ENCODE measurements at regions not wholly inside any gene's neighbourhood (a gene's known extent, or its start where the extent isn't known, plus 50 kb on each side); places are given as distances from the start of the nearest gene placed in this dataset.
"Not testable (repeated sequence)": the region's sequence is repeated elsewhere in the genome, so short reads cannot be mapped to it uniquely, and the experiment has no call there.

DNA sequence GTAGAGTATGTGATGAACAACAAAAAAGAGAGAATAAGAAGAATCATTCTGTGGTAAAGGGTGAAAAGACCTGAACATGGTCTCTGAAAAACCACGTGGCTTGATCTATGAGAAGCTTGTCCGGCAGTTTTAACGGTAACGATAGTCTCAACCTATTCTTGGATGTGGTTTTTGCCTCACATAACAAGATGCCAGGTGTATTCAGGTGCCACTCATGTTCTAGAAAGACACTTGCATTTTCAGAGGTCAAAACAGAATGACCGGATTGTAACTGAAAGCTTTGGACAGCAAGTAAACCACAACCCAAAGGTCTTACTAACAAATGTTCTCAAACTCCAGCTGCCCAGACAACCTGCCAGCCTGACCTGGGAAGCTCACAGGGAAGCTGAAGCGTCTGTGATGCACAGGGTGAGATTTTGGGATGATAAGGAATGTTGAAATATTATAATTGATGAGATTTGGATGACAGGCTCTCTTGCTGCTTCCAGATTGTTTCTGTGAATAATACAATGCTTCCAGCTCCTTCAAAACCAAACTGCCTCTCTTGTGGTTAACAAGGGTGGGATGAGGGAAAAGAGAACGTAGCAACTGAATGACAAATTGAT lies 137.4 kb upstream of the GRB10 start:
- no peak for DNase-seq

DNA sequence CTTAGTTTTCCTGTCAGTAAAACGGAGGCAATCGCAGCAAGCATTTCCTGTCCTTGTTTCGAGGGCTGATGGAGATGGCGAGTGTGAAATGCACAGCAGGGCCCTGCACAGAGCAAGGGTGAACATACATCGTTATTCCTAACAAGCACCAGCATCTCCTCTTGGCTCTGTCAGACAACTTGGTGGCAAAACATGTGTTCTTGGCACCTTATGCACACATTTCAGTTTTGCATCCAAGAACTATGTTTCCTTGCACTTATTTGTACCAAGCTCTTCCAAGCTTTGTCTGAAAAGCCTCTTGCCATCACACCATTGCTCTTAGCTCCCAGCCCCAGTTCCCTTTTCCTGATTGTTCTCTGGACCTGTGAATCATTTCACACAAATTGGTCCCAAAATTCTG lies 132.9 kb upstream of the GRB10 start:
- DNase-seq: peak in 1 of 58 donors; percentile 3

DNA sequence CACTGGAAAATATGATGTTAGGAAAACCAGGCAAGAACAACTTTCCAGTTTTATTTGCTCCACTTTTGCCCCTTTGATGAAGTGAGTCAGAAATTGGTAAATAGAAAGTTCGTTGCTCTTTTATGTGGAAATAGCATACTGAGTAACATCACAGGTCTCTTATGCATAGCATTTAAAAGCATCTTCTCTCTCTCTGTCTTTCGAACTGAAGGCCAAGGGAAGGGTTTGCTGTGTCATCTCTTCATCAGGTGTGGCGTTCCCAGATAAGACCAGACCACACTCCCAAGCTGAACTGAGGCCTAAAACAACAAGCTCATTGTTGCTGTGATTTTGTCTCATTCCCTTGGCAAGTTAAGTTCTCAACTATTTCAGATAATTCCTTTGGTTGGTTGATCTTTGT lies 131.8 kb upstream of the GRB10 start:
- DNase-seq: no peak

DNA sequence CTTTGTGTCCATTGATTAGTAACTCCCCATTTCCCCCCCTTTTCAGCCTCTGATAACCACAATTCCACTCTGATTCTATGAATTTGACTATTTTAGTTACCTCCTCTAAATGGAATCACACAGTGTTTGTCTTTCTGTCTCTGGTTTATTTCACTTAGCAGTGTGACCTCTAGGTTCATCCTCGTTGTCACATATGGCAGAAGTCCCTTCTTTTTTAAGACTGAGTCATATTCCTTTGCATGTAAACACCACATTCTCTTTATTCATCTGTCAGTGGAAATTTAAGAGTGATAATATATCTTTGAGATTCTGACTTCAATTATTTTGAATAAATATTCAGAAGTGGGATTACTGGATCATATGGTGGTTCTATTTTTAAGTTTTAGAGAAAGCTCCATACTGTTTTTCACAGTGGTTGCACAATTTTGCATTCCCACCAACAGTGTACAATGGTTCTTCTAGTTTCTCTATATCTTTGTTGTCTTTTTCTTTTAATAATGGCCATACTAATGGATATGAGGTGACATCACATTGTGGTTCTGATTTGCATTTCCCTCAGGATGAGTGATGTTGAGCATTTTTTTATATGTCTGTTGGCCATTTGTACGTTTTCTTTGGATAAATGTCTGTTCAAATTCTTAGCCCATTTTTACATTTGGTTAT lies 126.1 kb upstream of the GRB10 start:
- no peak for DNase-seq

DNA sequence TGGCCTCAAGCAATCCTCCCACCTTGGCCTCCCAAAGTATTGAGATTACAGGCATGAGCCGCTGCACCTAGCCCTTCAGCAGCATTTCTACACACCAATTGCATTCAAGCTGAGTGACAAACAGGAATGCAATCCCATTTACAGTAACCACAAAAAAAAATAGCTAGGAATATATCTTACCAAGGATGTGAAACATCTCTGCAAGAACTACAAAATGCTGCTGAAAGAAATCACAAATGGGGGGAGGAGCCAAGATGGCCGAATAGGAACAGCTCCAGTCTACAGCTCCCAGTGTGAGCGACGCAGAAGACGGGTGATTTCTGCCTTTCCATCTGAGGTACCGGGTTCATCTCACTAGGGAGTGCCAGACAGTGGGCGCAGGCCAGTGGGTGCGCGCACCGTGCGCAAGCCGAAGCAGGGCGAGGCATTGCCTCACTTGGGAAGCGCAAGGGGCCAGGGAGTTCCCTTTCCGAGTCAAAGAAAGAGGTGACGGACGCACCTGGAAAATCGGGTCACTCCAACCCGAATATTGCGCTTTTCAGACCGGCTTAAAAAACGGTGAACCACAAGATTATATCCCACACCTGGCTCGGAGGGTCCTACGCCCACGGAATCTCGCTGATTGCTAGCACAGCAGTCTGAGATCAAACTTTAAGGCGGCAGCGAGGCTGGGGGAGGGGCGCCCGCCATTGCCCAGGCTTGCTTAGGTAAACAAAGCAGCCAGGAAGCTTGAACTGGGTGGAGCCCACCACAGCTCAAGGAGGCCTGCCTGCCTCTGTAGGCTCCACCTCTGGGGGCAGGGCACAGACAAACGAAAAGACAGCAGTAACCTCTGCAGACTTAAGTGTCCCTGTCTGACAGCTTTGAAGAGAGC lies 116.1 kb upstream of the GRB10 start:
- not testable (repeated sequence) for DNase-seq

- not testable (repeated sequence) for DNase-seq
These were observed 104.4 kb upstream of the GRB10 start for GRCh38 chr7:50887061-50887460.

DNA sequence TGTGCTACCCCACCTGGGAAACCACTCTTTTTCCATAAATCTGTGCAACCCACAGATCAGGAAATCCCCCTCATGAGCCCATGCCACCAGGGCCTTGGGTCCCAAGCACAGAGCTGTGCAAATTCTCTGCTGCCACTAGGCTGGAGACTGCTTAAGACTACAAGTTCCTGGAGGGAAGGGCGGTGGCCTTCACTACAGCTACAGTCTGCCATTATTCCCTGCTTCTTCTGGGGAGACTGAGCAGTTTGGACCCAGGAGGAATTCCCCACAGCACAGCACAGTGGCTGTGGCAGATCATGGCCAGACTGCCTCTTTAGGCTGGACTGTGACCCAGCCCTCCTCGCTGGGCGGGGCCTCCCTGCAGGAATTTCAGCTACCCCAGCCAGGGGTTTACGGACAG lies 89.7 kb upstream of the GRB10 start:
- no peak for DNase-seq

GRCh38 chr7:50869108-50869725 lies 86.5 kb upstream of the GRB10 start:
- DNase-seq: peak in 6 of 58 donors; percentile 6 to 68 (median 26)

GRCh38 chr7:50868426-50869100 lies 85.9 kb upstream of the GRB10 start:
- no peak for DNase-seq

DNA sequence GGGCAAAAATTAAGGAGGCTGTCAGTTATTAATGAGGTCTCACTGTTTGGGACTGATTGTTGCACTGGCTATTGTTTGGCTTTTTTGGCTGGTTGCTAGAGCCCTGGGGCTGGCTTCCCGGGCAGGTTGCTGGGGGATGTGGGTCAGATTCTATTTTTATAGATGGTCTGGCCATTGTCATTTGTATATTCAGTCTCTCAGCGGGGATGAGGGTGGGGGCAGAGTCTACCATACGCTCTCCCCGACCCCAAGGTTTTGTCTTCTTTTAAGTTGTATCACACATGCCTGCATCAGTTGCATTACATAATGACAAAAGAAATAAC lies 84.3 kb upstream of the GRB10 start:
- DNase-seq: no peak

- DNase-seq: no peak
These were observed 83.8 kb upstream of the GRB10 start for GRCh38 chr7:50866343-50867033.

DNA sequence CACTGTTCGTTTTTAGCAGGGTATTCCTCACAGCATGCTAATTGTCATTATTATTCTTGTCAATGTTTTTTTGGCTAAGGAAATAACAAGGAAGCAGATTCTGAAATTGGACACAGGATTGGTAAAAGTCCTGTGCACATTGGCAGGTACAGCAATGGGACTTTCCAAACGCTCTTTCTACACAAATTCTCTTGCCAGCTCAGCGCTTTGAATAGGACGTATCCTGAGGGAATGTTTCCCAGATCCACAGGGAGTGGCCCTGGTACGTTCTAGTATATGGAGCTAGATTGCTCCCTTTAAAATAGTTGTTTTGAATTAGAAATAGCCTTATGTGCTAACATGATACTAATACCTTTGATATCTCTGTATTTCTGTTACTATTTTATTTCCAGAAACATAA lies 82.8 kb upstream of the GRB10 start:
- DNase-seq: no peak

GRCh38 chr7:50864694-50865093 lies 82.0 kb upstream of the GRB10 start:
- DNase-seq: no peak

DNA sequence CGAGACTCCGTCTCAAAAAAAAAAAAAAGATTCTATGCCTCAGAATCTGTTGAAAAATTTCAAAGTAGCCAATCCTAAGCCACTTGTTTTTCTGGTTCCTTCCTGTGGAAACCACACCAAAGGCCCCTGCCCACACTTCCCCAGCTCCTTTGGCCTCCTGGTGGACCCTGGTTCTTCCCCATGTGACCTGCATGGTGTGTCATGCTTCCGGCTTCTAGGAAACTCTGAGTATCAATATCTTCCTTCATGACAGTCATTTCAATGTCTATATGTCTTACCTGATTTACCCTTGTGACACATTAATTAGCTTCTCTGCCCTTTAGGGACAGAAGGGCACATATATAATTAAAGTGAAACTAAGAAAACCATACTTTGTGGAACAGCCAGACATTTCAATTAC lies 80.4 kb upstream of the GRB10 start:
- DNase-seq: no peak

GRCh38 chr7:50862302-50862701 lies 79.6 kb upstream of the GRB10 start:
- no peak for DNase-seq

- no peak for DNase-seq
These were observed 77.9 kb upstream of the GRB10 start for GRCh38 chr7:50860598-50860997.

DNA sequence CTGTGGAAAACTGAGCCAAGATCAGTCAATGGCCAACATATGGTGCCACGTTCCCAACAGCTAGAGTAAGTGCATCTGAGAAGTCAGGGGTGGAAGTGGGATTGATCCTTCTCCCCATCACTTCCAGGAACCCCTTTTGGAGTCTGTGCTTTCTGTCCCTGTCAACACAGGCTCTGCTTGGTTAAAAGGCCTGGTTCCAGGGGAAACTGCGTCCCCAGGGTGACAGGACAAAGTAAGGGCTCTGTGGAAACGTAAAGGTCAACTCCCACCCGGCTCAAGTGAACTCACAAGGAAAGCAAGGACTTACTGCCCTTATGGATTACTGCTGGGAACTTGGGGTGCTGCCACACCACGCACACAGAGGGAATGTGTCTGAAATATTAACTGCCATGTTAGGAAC lies 77.5 kb upstream of the GRB10 start:
- no peak for DNase-seq

DNA sequence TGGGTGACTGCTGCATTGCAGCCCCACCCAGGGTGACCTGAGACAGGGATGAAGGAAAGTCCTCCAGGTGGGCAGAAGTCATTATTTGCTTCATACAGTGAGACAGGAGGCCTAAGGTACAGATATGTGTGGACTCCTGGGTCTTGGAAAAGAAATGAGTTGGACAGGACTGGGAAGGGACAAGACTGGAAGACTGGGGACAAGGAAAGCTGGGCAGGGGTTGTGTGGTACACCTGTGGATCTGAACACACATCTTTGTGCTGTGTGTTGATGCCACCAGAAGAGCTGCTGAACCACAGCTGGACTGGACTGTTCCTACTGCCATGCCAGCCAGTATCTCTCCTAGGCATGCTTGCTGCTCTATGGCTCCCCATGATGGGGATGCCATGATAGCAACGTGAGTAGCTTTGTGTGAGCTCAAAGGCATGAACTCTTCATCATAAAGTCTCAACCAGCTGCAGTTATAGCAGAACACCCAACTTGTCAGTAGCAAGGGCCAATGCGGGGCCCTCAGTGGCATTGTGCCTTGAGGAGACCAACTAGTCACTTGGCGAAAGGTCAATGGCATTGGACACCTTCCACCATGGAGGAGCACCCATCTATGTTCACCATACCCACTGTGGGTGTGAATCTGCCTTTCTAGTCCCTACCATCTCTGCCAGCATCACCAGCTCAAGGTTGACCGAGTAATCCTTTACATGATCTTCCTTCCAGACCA lies 76.0 kb upstream of the GRB10 start:
- no peak for DNase-seq

GRCh38 chr7:50857804-50858489 lies 75.3 kb upstream of the GRB10 start:
- DNase-seq: peak in 1 of 58 donors; percentile 30

GRCh38 chr7:50856806-50857205 lies 74.1 kb upstream of the GRB10 start:
- DNase-seq: no peak
